ENCODE measurements at regions not wholly inside any gene's neighbourhood (a gene's known extent, or its start where the extent isn't known, plus 50 kb on each side); places are given as distances from the start of the nearest gene placed in this dataset.

GRCh38 chr4:182111586-182111985, 131.6 kb upstream of the TENM3 start:
- TF ChIP-seq, protein P1, sequence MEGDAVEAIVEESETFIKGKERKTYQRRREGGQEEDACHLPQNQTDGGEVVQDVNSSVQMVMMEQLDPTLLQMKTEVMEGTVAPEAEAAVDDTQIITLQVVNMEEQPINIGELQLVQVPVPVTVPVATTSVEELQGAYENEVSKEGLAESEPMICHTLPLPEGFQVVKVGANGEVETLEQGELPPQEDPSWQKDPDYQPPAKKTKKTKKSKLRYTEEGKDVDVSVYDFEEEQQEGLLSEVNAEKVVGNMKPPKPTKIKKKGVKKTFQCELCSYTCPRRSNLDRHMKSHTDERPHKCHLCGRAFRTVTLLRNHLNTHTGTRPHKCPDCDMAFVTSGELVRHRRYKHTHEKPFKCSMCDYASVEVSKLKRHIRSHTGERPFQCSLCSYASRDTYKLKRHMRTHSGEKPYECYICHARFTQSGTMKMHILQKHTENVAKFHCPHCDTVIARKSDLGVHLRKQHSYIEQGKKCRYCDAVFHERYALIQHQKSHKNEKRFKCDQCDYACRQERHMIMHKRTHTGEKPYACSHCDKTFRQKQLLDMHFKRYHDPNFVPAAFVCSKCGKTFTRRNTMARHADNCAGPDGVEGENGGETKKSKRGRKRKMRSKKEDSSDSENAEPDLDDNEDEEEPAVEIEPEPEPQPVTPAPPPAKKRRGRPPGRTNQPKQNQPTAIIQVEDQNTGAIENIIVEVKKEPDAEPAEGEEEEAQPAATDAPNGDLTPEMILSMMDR (IDR thresholded peaks at IDR 0.05) = no peak
- TF ChIP-seq POLR2A (IDR thresholded peaks at IDR 0.05) = no peak
